ENCODE measurements at regions not wholly inside any gene's neighbourhood (a gene's known extent, or its start where the extent isn't known, plus 50 kb on each side); places are given as distances from the start of the nearest gene placed in this dataset.
"Not testable (repeated sequence)": the region's sequence is repeated elsewhere in the genome, so short reads cannot be mapped to it uniquely, and the experiment has no call there.

- H3K4me3 ChIP-seq; H3K9me3 ChIP-seq; H3K27me3 ChIP-seq (ENCODE audit: low read depth); DNase-seq (ENCODE audit: low spot score in 2 of 2); in situ Hi-C loops (cut with MboI; ENCODE audit: low sequenced_read_pairs); H3K36me3 ChIP-seq (replicated peaks); H3K4me1 ChIP-seq: not testable (repeated sequence)
Observed at GRCh38 chr15:84135931-84136456, 99.6 kb upstream of the GOLGA6L4 start.

- Histone ChIP-seq H3K4me1 (peaks cover 2% of the 10 kb centered on the region), H3K36me3 (replicated peaks) (no peaks in the 10 kb centered on the region), H3K9me3 (no peaks in the 10 kb centered on the region), H3K27me3 (ENCODE audit: low read depth) (0 out of 2 replicates have a peak, but pooled peaks cover 2% of the 10 kb centered on the region), H3K4me3 (no peak overlapping the region)
- peak; percentile 93 for DNase-seq (ENCODE audit: low spot score in 2 of 2)
- in situ Hi-C loops (cut with MboI; ENCODE audit: low sequenced_read_pairs), result no loop called here
Observed at GRCh38 chr15:84142888-84143337, 92.7 kb upstream of the GOLGA6L4 start.

- no peak overlapping the region for H3K4me3 ChIP-seq
- in situ Hi-C loops (cut with MboI; ENCODE audit: low sequenced_read_pairs), result no loop called here
Observed at GRCh38 chr15:84143753-84144314, 91.7 kb upstream of the GOLGA6L4 start.

GRCh38 chr15:84144946-84145345, 90.6 kb upstream of the GOLGA6L4 start:
- H3K36me3 ChIP-seq (replicated peaks); H3K4me1 ChIP-seq; H3K9me3 ChIP-seq; in situ Hi-C loops (cut with MboI; ENCODE audit: low sequenced_read_pairs); DNase-seq (ENCODE audit: low spot score in 2 of 2); H3K4me3 ChIP-seq; H3K27me3 ChIP-seq (ENCODE audit: low read depth): not testable (repeated sequence)

More at GRCh38 chr15:84143753-84144314, 91.7 kb upstream of the GOLGA6L4 start:
- DNase-seq (ENCODE audit: low spot score in 2 of 2), result no peak
- peaks cover 2% of the 10 kb centered on the region for H3K4me1 ChIP-seq
- no peaks in the 10 kb centered on the region for H3K36me3 ChIP-seq (replicated peaks)
- H3K9me3 ChIP-seq, result no peaks in the 10 kb centered on the region
- H3K27me3 ChIP-seq (ENCODE audit: low read depth), result 0 out of 2 replicates have a peak, but pooled peaks cover 2% of the 10 kb centered on the region

- H3K36me3 ChIP-seq (replicated peaks); H3K27me3 ChIP-seq (ENCODE audit: low read depth); H3K4me3 ChIP-seq; H3K4me1 ChIP-seq; in situ Hi-C loops (cut with MboI; ENCODE audit: low sequenced_read_pairs); DNase-seq (ENCODE audit: low spot score in 2 of 2); H3K9me3 ChIP-seq: not testable (repeated sequence)
Observed at GRCh38 chr15:84146299-84146698, 89.3 kb upstream of the GOLGA6L4 start.

- H3K36me3 ChIP-seq (replicated peaks); in situ Hi-C loops (cut with MboI; ENCODE audit: low sequenced_read_pairs); H3K4me3 ChIP-seq; H3K9me3 ChIP-seq; H3K4me1 ChIP-seq; DNase-seq (ENCODE audit: low spot score in 2 of 2); H3K27me3 ChIP-seq (ENCODE audit: low read depth): not testable (repeated sequence)
Observed at GRCh38 chr15:84147307-84147706, 88.3 kb upstream of the GOLGA6L4 start.

GRCh38 chr15:84151205-84151931, 84.2 kb upstream of the GOLGA6L4 start:
- Histone ChIP-seq H3K4me1 (no peaks in the 10 kb centered on the region), H3K9me3 (no peaks in the 10 kb centered on the region), H3K4me3 (no peak overlapping the region), H3K36me3 (replicated peaks) (no peaks in the 10 kb centered on the region), H3K27me3 (ENCODE audit: low read depth) (no peaks in the 10 kb centered on the region)
- in situ Hi-C loops (cut with MboI; ENCODE audit: low sequenced_read_pairs), result no loop called here
- no peak for DNase-seq (ENCODE audit: low spot score in 2 of 2)

GRCh38 chr15:84152381-84152979, 83.1 kb upstream of the GOLGA6L4 start:
- in situ Hi-C loops (cut with MboI; ENCODE audit: low sequenced_read_pairs); H3K4me3 ChIP-seq; H3K4me1 ChIP-seq; H3K27me3 ChIP-seq (ENCODE audit: low read depth); H3K36me3 ChIP-seq (replicated peaks); DNase-seq (ENCODE audit: low spot score in 2 of 2); H3K9me3 ChIP-seq: not testable (repeated sequence)

- DNase-seq (ENCODE audit: low spot score in 2 of 2); in situ Hi-C loops (cut with MboI; ENCODE audit: low sequenced_read_pairs); H3K4me3 ChIP-seq; H3K9me3 ChIP-seq; H3K4me1 ChIP-seq; H3K27me3 ChIP-seq (ENCODE audit: low read depth); H3K36me3 ChIP-seq (replicated peaks): not testable (repeated sequence)
Observed at GRCh38 chr15:84153655-84154140, 81.9 kb upstream of the GOLGA6L4 start.

- DNase-seq (ENCODE audit: low spot score in 2 of 2); H3K27me3 ChIP-seq (ENCODE audit: low read depth); H3K36me3 ChIP-seq (replicated peaks); H3K9me3 ChIP-seq; H3K4me3 ChIP-seq; in situ Hi-C loops (cut with MboI; ENCODE audit: low sequenced_read_pairs); H3K4me1 ChIP-seq: not testable (repeated sequence)
Observed at GRCh38 chr15:84154314-84154713, 81.3 kb upstream of the GOLGA6L4 start.

- in situ Hi-C loops (cut with MboI; ENCODE audit: low sequenced_read_pairs); H3K36me3 ChIP-seq (replicated peaks); DNase-seq (ENCODE audit: low spot score in 2 of 2); H3K9me3 ChIP-seq; H3K4me3 ChIP-seq; H3K27me3 ChIP-seq (ENCODE audit: low read depth); H3K4me1 ChIP-seq: not testable (repeated sequence)
Observed at GRCh38 chr15:84154787-84155186, 80.8 kb upstream of the GOLGA6L4 start.

GRCh38 chr15:84155792-84156587, 79.6 kb upstream of the GOLGA6L4 start:
- H3K36me3 ChIP-seq (replicated peaks); in situ Hi-C loops (cut with MboI; ENCODE audit: low sequenced_read_pairs): not testable (repeated sequence)

GRCh38 chr15:84156588-84156840, 79.1 kb upstream of the GOLGA6L4 start:
- H3K4me1 ChIP-seq; H3K27me3 ChIP-seq (ENCODE audit: low read depth); H3K9me3 ChIP-seq; DNase-seq (ENCODE audit: low spot score in 2 of 2); H3K36me3 ChIP-seq (replicated peaks); in situ Hi-C loops (cut with MboI; ENCODE audit: low sequenced_read_pairs); H3K4me3 ChIP-seq: not testable (repeated sequence)

More at GRCh38 chr15:84155792-84156587, 79.6 kb upstream of the GOLGA6L4 start:
- not testable (repeated sequence) for H3K4me3 ChIP-seq; DNase-seq (ENCODE audit: low spot score in 2 of 2); H3K4me1 ChIP-seq; H3K9me3 ChIP-seq; H3K27me3 ChIP-seq (ENCODE audit: low read depth)
